ENCODE measurements at regions not wholly inside any gene's neighbourhood (a gene's known extent, or its start where the extent isn't known, plus 50 kb on each side); places are given as distances from the start of the nearest gene placed in this dataset.

GRCh38 chr6:53209681-53210080, 61.0 kb upstream of the GCM1 start (continued):
- TF ChIP-seq CTCF (IDR thresholded peaks at IDR 0.05; ENCODE audit: control extremely low read depth in 1 of 3, insufficient read depth in 1 of 3, low read depth in 1 of 3, low read length in 3 of 3) (no peak), CHD7 (IDR thresholded peaks at IDR 0.05; ENCODE audit: insufficient replicate concordance, low read length) (no peak)
